Spleen (tissue), 11 donors: ENCODE measurements at regions not wholly inside any gene's neighbourhood (a gene's known extent, or its start where the extent isn't known, plus 50 kb on each side); places are given as distances from the start of the nearest gene placed in this dataset.
"Not testable (repeated sequence)": the region's sequence is repeated elsewhere in the genome, so short reads cannot be mapped to it uniquely, and the experiment has no call there.

Source experiments
- DNase-seq: peaks from one replicate; pipeline ENCODE4 v3.0.0-alpha.2; 2020
- H3K27ac ChIP-seq, 8 donors: fragments of 200-600 bp; sonication (generic) in 7 of 8; 1 replicate in 4 of 8; 2 replicates in 4 of 8; pipeline versions ENCODE4 v1.5.0 to v1.8.0; 2016 to 2021; ENCODE audit warnings: inconsistent platforms in 4 of 8, mild to moderate bottlenecking in 4 of 8, moderate library complexity in 1 of 8
- H3K27me3 ChIP-seq, 7 donors: fragments of 200-600 bp; sonication (generic) in 6 of 7; replicated peaks in 1 of 7; 1 replicate in 4 of 7; 2 replicates in 3 of 7; pipeline versions ENCODE4 v1.5.0 to v1.8.0; 2016 to 2021; ENCODE audit warnings: inconsistent platforms in 3 of 7, mild to moderate bottlenecking in 1 of 7
- H3K36me3 ChIP-seq, 6 donors: fragments of 200-600 bp; sonication (generic) in 5 of 6; 1 replicate in 4 of 6; 2 replicates in 2 of 6; pipeline versions ENCODE4 v1.5.0 to v1.8.0; 2016 to 2021; ENCODE audit warnings: inconsistent platforms in 2 of 6
- H3K4me1 ChIP-seq, 6 donors: fragments of 200-600 bp; sonication (generic) in 5 of 6; 1 replicate in 3 of 6; 2 replicates in 3 of 6; pipeline versions ENCODE4 v1.5.0 to v1.8.0; 2016 to 2021; ENCODE audit warnings: inconsistent platforms in 3 of 6
- H3K4me3 ChIP-seq, 8 donors: fragments of 200-600 bp; sonication (generic) in 7 of 8; 1 replicate in 4 of 8; 2 replicates in 4 of 8; pipeline versions ENCODE4 v1.5.0 to v1.8.0; 2016 to 2021; ENCODE audit warnings: inconsistent platforms in 4 of 8, mild to moderate bottlenecking in 4 of 8, moderate library complexity in 2 of 8
- H3K9me3 ChIP-seq, 8 donors: fragments of 200-600 bp; sonication (generic) in 7 of 8; 1 replicate in 4 of 8; 2 replicates in 4 of 8; pipeline versions ENCODE4 v1.5.0 to v1.8.0; 2016 to 2021; ENCODE audit warnings: inconsistent platforms in 4 of 8
- CTCF ChIP-seq, 11 experiments: fragments of 200-600 bp in 7 of 11; fragments of 450-650 bp in 4 of 11; sonication (generic) in 4 of 11; IDR thresholded peaks in 8 of 11; conservative IDR thresholded peaks in 3 of 11; 1 replicate in 7 of 11; 2 replicates in 4 of 11; pipeline versions ENCODE4 v1.4.0 to v1.8.0; 2016 to 2021; ENCODE audit warnings: antibody characterized with exemption in 11 of 11, inconsistent platforms in 4 of 11, mild to moderate bottlenecking in 1 of 11
- POLR2A ChIP-seq, 3 donors: fragments of 450-650 bp; IDR thresholded peaks; one replicate each; pipeline ENCODE4 v1.5.1; 2017; ENCODE audit warnings: antibody characterized with exemption in 3 of 3, mild to moderate bottlenecking in 1 of 3
- POLR2AphosphoS5 ChIP-seq, 3 donors: sonication (generic); formaldehyde crosslinking; IDR thresholded peaks; one replicate each; pipeline ENCODE4 v1.5.1; 2017; ENCODE audit warnings: antibody characterized with exemption in 3 of 3
- WGBS, 5 donors: extraction: QIAGEN DNeasy Blood & Tissue Kit in 3 of 5; methylation state at CpG; one replicate each; pipeline versions ENCODE4 v1.1.5 to v1.1.7; 2013 to 2018; 5-methylcytosine and 5-hydroxymethylcytosine counted together
- intact Hi-C: fragments of 100-400 bp; cut with DNase I; formaldehyde crosslinking; loops from one replicate; pipeline ENCODE4 v1.15.0; 2023; ENCODE audit warnings: low total_unique reads
- donor health status: healthy with polysubstance abuse.
- donor health status: DM: no; HTN: no; CAD: no; lungs with moderate emphysema.
- donor health status: DM: no; HTN: no; CAD: no.
- donor health status: Bipolar disorder and iron deficiency.
- donor health status: healthy.
- donor health status: DM: no; HTN: no; CAD: no.
- donor health status: DM: yes; HTN: yes; CAD: no.

- Histone ChIP-seq H3K9me3 (peaks cover 0 to 3% (median 0%) of the 10 kb centered on the region in 8 donors), H3K36me3 (no peaks in the 10 kb centered on the region), H3K27ac (no peak overlapping the region), H3K4me1 (no peaks in the 10 kb centered on the region), H3K27me3 (no peaks in the 10 kb centered on the region), H3K4me3 (no peak overlapping the region)
- intact Hi-C loops = no loop called here
- TF ChIP-seq POLR2A (IDR thresholded peaks at IDR 0.05) (no peak), CTCF (IDR thresholded peaks at IDR 0.05 in 8 of 11, conservative IDR thresholded peaks at IDR 0.05 in 3 of 11) (no peak), POLR2AphosphoS5 (IDR thresholded peaks at IDR 0.05) (no peak)
- 79 to 95% (median 83%) methylated on average over 2 of the region's 2 CpGs for WGBS, 5 donors
- no peak for DNase-seq
Measured at GRCh38 chr6:71681234-71681867, 205.0 kb upstream of the RIMS1 start.

GRCh38 chr6:71686021-71686677 is 200.2 kb upstream of the RIMS1 start:
- H3K9me3 ChIP-seq, H3K4me3 ChIP-seq, H3K27ac ChIP-seq, H3K36me3 ChIP-seq, intact Hi-C loops, H3K4me1 ChIP-seq, H3K27me3 ChIP-seq: not testable (repeated sequence)
- peak; percentile 64 for DNase-seq
- WGBS, 5 donors = 87 to 95% (median 89%) methylated on average over 16 to 23 of the region's 23 CpGs

- H3K4me3 ChIP-seq = no peak overlapping the region
- no peaks in the 10 kb centered on the region for H3K4me1 ChIP-seq
- 84 to 94% (median 88%) methylated on average over 2 of the region's 2 CpGs for WGBS, 5 donors
- no peak overlapping the region for H3K27ac ChIP-seq
- no peak for DNase-seq
- no peaks in the 10 kb centered on the region for H3K36me3 ChIP-seq
- intact Hi-C loops = no loop called here
- H3K27me3 ChIP-seq = no peaks in the 10 kb centered on the region
- no peak for TF ChIP-seq POLR2AphosphoS5 (IDR thresholded peaks at IDR 0.05)
- TF ChIP-seq CTCF (IDR thresholded peaks at IDR 0.05 in 8 of 11, conservative IDR thresholded peaks at IDR 0.05 in 3 of 11) = no peak
- no peak for TF ChIP-seq POLR2A (IDR thresholded peaks at IDR 0.05)
- H3K9me3 ChIP-seq = peaks cover 0 to 15% (median 8%) of the 10 kb centered on the region in 8 donors
Measured at GRCh38 chr6:71698702-71699101, 187.6 kb upstream of the RIMS1 start.

GRCh38 chr6:71706523-71706922 is 179.8 kb upstream of the RIMS1 start:
- no peak for TF ChIP-seq POLR2AphosphoS5 (IDR thresholded peaks at IDR 0.05)
- TF ChIP-seq POLR2A (IDR thresholded peaks at IDR 0.05) = no peak
- TF ChIP-seq CTCF (IDR thresholded peaks at IDR 0.05 in 8 of 11, conservative IDR thresholded peaks at IDR 0.05 in 3 of 11) = no peak
- no peaks in the 10 kb centered on the region for H3K27me3 ChIP-seq
- no peaks in the 10 kb centered on the region for H3K36me3 ChIP-seq
- WGBS, 5 donors = 25 to 41% (median 36%) methylated on average over 1 of the region's 1 CpG
- H3K4me1 ChIP-seq = no peaks in the 10 kb centered on the region
- intact Hi-C loops = no loop called here
- no peak for DNase-seq
- H3K9me3 ChIP-seq = no peaks in the 10 kb centered on the region
- H3K27ac ChIP-seq = no peak overlapping the region
- no peak overlapping the region for H3K4me3 ChIP-seq
